ENCODE measurements at regions not wholly inside any gene's neighbourhood (a gene's known extent, or its start where the extent isn't known, plus 50 kb on each side); places are given as distances from the start of the nearest gene placed in this dataset.

DNA sequence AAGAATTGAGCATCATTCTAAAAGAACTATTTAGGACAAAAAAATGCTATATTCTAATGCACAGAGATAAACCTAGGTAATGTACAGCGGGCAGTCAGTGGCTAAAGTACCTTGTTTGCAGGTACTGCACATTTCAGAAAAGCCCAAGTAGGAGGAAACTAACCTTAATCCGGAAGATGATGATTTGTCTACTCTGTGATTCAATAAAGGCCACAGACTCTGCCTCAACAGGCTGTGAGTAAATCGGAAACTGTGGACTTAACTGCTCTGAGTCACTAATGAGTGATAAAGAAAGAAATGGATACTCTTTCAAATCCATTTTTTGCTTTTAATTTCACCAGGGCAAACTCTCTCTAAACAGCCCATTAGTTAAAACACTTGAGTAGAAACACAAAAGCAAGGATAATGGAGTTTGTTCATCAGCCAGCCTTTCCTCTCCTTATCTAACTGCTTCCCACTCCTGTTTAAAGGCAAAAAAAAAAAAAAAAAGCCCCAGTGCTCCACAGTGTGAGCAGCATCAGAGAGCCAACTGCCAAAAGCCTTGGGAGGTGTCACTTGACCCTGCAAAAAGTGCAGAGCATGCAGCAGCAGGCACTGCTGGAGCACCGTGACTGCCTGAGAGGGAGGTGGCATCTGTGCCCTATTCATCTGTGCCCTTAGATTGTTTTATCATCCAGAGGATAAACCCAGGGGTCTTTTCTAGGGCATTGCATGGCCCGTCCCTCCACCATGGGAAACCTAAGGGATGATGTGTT is 187.7 kb downstream of the SATB1 start:
- H3K36me3 Mint-ChIP-seq, result no peaks in the 10 kb centered on the region
- no peak for TF ChIP-seq TEAD4 (CRISPR knock-in tag; IDR thresholded peaks at IDR 0.05)
- TF ChIP-seq, protein P1, sequence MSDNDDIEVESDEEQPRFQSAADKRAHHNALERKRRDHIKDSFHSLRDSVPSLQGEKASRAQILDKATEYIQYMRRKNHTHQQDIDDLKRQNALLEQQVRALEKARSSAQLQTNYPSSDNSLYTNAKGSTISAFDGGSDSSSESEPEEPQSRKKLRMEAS (CRISPR knock-in tag; IDR thresholded peaks at IDR 0.05), result no peak
- TF ChIP-seq ZNF423 (CRISPR knock-in tag; IDR thresholded peaks at IDR 0.05), result no peak
- no peak for TF ChIP-seq MYBL2 (CRISPR knock-in tag; IDR thresholded peaks at IDR 0.05)
- no peak for TF ChIP-seq RORB (CRISPR knock-in tag; IDR thresholded peaks at IDR 0.05)
- TF ChIP-seq MXD4 (CRISPR knock-in tag; IDR thresholded peaks at IDR 0.05; ENCODE audit: borderline replicate concordance), result no peak
- TF ChIP-seq, protein P2, sequence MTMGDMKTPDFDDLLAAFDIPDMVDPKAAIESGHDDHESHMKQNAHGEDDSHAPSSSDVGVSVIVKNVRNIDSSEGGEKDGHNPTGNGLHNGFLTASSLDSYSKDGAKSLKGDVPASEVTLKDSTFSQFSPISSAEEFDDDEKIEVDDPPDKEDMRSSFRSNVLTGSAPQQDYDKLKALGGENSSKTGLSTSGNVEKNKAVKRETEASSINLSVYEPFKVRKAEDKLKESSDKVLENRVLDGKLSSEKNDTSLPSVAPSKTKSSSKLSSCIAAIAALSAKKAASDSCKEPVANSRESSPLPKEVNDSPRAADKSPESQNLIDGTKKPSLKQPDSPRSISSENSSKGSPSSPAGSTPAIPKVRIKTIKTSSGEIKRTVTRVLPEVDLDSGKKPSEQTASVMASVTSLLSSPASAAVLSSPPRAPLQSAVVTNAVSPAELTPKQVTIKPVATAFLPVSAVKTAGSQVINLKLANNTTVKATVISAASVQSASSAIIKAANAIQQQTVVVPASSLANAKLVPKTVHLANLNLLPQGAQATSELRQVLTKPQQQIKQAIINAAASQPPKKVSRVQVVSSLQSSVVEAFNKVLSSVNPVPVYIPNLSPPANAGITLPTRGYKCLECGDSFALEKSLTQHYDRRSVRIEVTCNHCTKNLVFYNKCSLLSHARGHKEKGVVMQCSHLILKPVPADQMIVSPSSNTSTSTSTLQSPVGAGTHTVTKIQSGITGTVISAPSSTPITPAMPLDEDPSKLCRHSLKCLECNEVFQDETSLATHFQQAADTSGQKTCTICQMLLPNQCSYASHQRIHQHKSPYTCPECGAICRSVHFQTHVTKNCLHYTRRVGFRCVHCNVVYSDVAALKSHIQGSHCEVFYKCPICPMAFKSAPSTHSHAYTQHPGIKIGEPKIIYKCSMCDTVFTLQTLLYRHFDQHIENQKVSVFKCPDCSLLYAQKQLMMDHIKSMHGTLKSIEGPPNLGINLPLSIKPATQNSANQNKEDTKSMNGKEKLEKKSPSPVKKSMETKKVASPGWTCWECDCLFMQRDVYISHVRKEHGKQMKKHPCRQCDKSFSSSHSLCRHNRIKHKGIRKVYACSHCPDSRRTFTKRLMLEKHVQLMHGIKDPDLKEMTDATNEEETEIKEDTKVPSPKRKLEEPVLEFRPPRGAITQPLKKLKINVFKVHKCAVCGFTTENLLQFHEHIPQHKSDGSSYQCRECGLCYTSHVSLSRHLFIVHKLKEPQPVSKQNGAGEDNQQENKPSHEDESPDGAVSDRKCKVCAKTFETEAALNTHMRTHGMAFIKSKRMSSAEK (CRISPR knock-in tag; IDR thresholded peaks at IDR 0.05; ENCODE audit: borderline replicate concordance), result no peak
- TF ChIP-seq SP1 (CRISPR knock-in tag; conservative IDR thresholded peaks at IDR 0.05), result no peak
- TF ChIP-seq, protein P3, sequence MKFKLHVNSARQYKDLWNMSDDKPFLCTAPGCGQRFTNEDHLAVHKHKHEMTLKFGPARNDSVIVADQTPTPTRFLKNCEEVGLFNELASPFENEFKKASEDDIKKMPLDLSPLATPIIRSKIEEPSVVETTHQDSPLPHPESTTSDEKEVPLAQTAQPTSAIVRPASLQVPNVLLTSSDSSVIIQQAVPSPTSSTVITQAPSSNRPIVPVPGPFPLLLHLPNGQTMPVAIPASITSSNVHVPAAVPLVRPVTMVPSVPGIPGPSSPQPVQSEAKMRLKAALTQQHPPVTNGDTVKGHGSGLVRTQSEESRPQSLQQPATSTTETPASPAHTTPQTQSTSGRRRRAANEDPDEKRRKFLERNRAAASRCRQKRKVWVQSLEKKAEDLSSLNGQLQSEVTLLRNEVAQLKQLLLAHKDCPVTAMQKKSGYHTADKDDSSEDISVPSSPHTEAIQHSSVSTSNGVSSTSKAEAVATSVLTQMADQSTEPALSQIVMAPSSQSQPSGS (CRISPR knock-in tag; IDR thresholded peaks at IDR 0.05; ENCODE audit: borderline replicate concordance, low read depth), result no peak
- TF ChIP-seq ELF4 (CRISPR knock-in tag; IDR thresholded peaks at IDR 0.05; ENCODE audit: low read depth), result no peak
- TF ChIP-seq, protein P4, sequence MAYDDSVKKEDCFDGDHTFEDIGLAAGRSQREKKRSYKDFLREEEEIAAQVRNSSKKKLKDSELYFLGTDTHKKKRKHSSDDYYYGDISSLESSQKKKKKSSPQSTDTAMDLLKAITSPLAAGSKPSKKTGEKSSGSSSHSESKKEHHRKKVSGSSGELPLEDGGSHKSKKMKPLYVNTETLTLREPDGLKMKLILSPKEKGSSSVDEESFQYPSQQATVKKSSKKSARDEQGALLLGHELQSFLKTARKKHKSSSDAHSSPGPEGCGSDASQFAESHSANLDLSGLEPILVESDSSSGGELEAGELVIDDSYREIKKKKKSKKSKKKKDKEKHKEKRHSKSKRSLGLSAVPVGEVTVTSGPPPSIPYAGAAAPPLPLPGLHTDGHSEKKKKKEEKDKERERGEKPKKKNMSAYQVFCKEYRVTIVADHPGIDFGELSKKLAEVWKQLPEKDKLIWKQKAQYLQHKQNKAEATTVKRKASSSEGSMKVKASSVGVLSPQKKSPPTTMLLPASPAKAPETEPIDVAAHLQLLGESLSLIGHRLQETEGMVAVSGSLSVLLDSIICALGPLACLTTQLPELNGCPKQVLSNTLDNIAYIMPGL (CRISPR knock-in tag; IDR thresholded peaks at IDR 0.05), result no peak
- TF ChIP-seq NFYB (CRISPR knock-in tag; conservative IDR thresholded peaks at IDR 0.05; ENCODE audit: low read depth), result no peak
- TF ChIP-seq, protein P5, sequence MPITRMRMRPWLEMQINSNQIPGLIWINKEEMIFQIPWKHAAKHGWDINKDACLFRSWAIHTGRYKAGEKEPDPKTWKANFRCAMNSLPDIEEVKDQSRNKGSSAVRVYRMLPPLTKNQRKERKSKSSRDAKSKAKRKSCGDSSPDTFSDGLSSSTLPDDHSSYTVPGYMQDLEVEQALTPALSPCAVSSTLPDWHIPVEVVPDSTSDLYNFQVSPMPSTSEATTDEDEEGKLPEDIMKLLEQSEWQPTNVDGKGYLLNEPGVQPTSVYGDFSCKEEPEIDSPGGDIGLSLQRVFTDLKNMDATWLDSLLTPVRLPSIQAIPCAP (CRISPR knock-in tag; IDR thresholded peaks at IDR 0.05), result no peak
- no peak for TF ChIP-seq EMX1 (CRISPR knock-in tag; IDR thresholded peaks at IDR 0.05)
- TF ChIP-seq, protein P6, sequence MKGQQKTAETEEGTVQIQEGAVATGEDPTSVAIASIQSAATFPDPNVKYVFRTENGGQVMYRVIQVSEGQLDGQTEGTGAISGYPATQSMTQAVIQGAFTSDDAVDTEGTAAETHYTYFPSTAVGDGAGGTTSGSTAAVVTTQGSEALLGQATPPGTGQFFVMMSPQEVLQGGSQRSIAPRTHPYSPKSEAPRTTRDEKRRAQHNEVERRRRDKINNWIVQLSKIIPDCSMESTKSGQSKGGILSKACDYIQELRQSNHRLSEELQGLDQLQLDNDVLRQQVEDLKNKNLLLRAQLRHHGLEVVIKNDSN (CRISPR knock-in tag; IDR thresholded peaks at IDR 0.05), result no peak
- TF ChIP-seq GABPB1 (CRISPR knock-in tag; IDR thresholded peaks at IDR 0.05), result no peak
- DNase-seq (ENCODE audit: low spot score) (no peak), ATAC-seq (no peak)
- no peak overlapping the region for H3K4me3 Mint-ChIP-seq
- H3K27me3 Mint-ChIP-seq (ENCODE audit: low read depth), result no peaks in the 10 kb centered on the region; the same call in 1 of the 2 replicates
- H3K4me1 Mint-ChIP-seq, result peaks cover 54% of the 10 kb centered on the region
- CTCF ChIA-PET, result no interaction called here
- H3K9me3 Mint-ChIP-seq, result no peaks in the 10 kb centered on the region
- POLR2A ChIA-PET, result no interaction called here
- H3K27ac Mint-ChIP-seq, result no peak overlapping the region

DNA sequence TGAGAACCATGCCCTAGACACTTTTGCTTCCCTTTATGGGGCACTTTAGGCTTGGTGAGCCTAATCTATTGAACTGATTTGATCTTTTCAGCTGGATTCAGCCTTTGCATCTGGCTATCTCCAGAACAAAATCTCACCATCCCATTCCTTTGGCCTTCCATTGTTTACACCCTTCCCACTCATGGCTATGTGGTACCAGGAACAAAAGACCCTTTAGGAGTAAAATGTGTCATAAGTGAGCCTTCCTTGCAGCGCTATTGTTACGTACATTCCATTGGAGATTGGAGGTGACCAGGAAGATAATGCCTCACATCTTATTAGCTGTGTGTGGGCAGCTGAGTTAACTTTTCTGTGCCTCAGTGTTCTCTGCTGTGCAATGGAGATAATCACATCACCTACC is 188.4 kb downstream of the SATB1 start:
- TF ChIP-seq SOX15 (CRISPR knock-in tag; IDR thresholded peaks at IDR 0.05), result no peak
- TF ChIP-seq, protein P1 (CRISPR knock-in tag; IDR thresholded peaks at IDR 0.05), result no peak
- TF ChIP-seq, protein P7, sequence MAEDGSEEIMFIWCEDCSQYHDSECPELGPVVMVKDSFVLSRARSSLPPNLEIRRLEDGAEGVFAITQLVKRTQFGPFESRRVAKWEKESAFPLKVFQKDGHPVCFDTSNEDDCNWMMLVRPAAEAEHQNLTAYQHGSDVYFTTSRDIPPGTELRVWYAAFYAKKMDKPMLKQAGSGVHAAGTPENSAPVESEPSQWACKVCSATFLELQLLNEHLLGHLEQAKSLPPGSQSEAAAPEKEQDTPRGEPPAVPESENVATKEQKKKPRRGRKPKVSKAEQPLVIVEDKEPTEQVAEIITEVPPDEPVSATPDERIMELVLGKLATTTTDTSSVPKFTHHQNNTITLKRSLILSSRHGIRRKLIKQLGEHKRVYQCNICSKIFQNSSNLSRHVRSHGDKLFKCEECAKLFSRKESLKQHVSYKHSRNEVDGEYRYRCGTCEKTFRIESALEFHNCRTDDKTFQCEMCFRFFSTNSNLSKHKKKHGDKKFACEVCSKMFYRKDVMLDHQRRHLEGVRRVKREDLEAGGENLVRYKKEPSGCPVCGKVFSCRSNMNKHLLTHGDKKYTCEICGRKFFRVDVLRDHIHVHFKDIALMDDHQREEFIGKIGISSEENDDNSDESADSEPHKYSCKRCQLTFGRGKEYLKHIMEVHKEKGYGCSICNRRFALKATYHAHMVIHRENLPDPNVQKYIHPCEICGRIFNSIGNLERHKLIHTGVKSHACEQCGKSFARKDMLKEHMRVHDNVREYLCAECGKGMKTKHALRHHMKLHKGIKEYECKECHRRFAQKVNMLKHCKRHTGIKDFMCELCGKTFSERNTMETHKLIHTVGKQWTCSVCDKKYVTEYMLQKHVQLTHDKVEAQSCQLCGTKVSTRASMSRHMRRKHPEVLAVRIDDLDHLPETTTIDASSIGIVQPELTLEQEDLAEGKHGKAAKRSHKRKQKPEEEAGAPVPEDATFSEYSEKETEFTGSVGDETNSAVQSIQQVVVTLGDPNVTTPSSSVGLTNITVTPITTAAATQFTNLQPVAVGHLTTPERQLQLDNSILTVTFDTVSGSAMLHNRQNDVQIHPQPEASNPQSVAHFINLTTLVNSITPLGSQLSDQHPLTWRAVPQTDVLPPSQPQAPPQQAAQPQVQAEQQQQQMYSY (CRISPR knock-in tag; IDR thresholded peaks at IDR 0.05), result 0 out of 2 replicates have a peak, but pooled peaks have one; percentile 23
- no peaks in the 10 kb centered on the region for H3K9me3 Mint-ChIP-seq
- H3K27me3 Mint-ChIP-seq (ENCODE audit: low read depth), result no peaks in the 10 kb centered on the region; the same call in 1 of the 2 replicates
- ATAC-seq (no peak; the same call in 1 of the 2 replicates), DNase-seq (ENCODE audit: low spot score) (no peak)
- peaks cover 54% of the 10 kb centered on the region for H3K4me1 Mint-ChIP-seq
- CTCF ChIA-PET, result no interaction called here
- H3K27ac Mint-ChIP-seq, result no peak overlapping the region
- POLR2A ChIA-PET, result no interaction called here
- H3K4me3 Mint-ChIP-seq, result no peak overlapping the region
- no peaks in the 10 kb centered on the region for H3K36me3 Mint-ChIP-seq

Measured in WTC11 (cell line).